ENCODE measurements at regions not wholly inside any gene's neighbourhood (a gene's known extent, or its start where the extent isn't known, plus 50 kb on each side); places are given as distances from the start of the nearest gene placed in this dataset.

DNA sequence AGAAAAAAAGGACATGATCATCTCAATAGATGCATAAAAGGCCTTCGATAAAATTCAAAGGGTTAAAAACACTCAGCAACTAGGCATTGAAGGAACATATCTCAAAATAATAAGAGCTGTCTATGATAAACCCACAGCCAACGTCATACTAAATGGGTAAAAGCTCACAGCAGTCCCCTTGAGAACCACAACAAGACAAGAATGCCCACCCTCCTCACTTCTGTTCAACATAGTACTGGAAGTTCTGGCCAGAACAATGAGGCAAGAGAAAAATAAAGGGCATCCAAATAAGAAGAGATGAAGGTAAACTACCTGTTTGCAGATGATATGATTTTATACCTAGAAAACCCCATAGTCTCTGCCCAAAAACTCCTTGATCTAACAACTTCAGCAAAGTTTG, 619.7 kb upstream of the LMCD1 start:
- H3K9me3 ChIP-seq (ENCODE audit: control insufficient read depth in 2 of 2, low read length in 2 of 2): peaks cover 0 to 5% of the 10 kb centered on the region in 2 donors
- no peak overlapping the region for H3K4me3 ChIP-seq (ENCODE audit: low read length in 2 of 2)
- H3K4me1 ChIP-seq (ENCODE audit: control insufficient read depth, insufficient read depth, low read length): no peaks in the 10 kb centered on the region
- no peaks in the 10 kb centered on the region for H3K36me3 ChIP-seq (ENCODE audit: control insufficient read depth in 2 of 2, insufficient read depth in 2 of 2, low read length in 2 of 2)
- no peak overlapping the region for H3K27ac ChIP-seq (ENCODE audit: low read length)
- H3K9ac ChIP-seq (ENCODE audit: low read length in 2 of 2): no peak overlapping the region
- H3K27me3 ChIP-seq (ENCODE audit: control insufficient read depth in 1 of 2, insufficient read depth in 2 of 2, low read length in 2 of 2): no peaks in the 10 kb centered on the region

DNA sequence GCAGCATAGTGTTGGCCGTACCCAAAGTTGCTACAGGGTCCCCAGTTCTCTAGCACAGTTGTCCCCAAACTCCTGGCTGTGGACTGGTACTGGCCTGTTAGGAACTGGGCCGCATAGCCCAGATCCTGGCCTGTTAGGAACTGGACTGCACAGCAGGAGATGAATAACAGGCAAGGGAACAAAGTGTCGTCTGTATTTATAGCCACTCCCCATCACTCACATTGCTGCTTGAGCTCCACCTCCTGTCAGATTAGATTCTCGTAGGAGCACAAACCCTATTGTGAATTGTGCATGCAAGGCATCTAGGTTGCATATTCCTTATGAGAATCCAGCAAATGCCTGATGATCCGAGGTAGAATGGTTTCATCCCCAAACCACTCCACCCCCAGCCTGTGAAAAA, 604.0 kb upstream of the LMCD1 start:
- Histone ChIP-seq H3K27ac (ENCODE audit: low read length) (no peak overlapping the region), H3K4me3 (ENCODE audit: low read length in 2 of 2) (no peak overlapping the region), H3K27me3 (ENCODE audit: control insufficient read depth in 1 of 2, insufficient read depth in 2 of 2, low read length in 2 of 2) (no peaks in the 10 kb centered on the region), H3K36me3 (ENCODE audit: control insufficient read depth in 2 of 2, insufficient read depth in 2 of 2, low read length in 2 of 2) (no peaks in the 10 kb centered on the region), H3K9me3 (ENCODE audit: control insufficient read depth in 2 of 2, low read length in 2 of 2) (no peaks in the 10 kb centered on the region), H3K9ac (ENCODE audit: low read length in 2 of 2) (no peak overlapping the region), H3K4me1 (ENCODE audit: control insufficient read depth, insufficient read depth, low read length) (no peaks in the 10 kb centered on the region)

DNA sequence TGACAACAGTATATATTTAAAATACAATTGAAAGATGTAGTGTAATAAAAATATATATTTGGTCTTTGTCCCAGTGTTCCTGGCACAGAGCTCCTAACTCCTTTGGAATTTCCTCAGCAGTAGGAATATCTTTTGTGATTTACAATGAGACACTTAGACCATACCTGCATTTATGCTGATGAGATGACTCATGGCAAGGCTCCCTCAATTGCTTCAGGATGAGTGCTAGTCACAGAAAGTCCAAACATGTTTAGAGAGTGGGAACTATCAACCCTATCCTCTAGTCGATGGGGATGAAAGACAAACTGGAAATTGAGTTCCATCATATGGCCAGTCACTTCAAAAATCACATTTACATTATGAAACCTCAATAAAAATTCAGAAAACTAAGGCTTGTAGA, 588.3 kb upstream of the LMCD1 start:
- Histone ChIP-seq H3K9ac (ENCODE audit: low read length in 2 of 2) (no peak overlapping the region), H3K4me3 (ENCODE audit: low read length in 2 of 2) (no peak overlapping the region)

DNA sequence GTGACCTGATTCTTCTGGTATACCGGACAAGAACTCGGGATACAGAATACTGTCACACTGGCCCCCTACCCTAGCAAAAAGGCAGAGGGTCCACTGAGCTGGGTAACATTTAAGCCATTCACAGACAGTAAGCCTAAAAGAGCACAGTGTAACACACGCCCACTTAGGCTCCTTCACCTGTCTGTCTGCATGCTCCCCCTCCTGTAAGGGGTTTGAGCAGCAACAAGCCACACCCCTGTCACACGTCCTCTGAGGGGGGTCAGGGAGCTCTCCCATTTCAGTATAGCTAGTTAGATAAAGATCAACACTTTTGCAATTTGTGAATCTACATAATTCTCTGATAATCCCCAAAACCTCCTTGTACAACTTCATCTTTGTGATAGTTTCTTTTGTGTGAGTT, 586.3 kb upstream of the LMCD1 start:
- Histone ChIP-seq H3K4me1 (ENCODE audit: control insufficient read depth, insufficient read depth, low read length) (no peaks in the 10 kb centered on the region), H3K27me3 (ENCODE audit: control insufficient read depth in 1 of 2, insufficient read depth in 2 of 2, low read length in 2 of 2) (no peaks in the 10 kb centered on the region), H3K27ac (ENCODE audit: low read length) (no peak overlapping the region), H3K36me3 (ENCODE audit: control insufficient read depth in 2 of 2, insufficient read depth in 2 of 2, low read length in 2 of 2) (no peaks in the 10 kb centered on the region), H3K9ac (ENCODE audit: low read length in 2 of 2) (no peak overlapping the region), H3K9me3 (ENCODE audit: control insufficient read depth in 2 of 2, low read length in 2 of 2) (peaks cover 0 to 5% of the 10 kb centered on the region in 2 donors), H3K4me3 (ENCODE audit: low read length in 2 of 2) (no peak overlapping the region)

More for the DNA sequence above, 588.3 kb upstream of the LMCD1 start:
- Histone ChIP-seq H3K27ac (ENCODE audit: low read length) (no peak overlapping the region), H3K4me1 (ENCODE audit: control insufficient read depth, insufficient read depth, low read length) (no peaks in the 10 kb centered on the region), H3K9me3 (ENCODE audit: control insufficient read depth in 2 of 2, low read length in 2 of 2) (peaks cover 0 to 5% of the 10 kb centered on the region in 2 donors), H3K27me3 (ENCODE audit: control insufficient read depth in 1 of 2, insufficient read depth in 2 of 2, low read length in 2 of 2) (no peaks in the 10 kb centered on the region), H3K36me3 (ENCODE audit: control insufficient read depth in 2 of 2, insufficient read depth in 2 of 2, low read length in 2 of 2) (no peaks in the 10 kb centered on the region)

DNA sequence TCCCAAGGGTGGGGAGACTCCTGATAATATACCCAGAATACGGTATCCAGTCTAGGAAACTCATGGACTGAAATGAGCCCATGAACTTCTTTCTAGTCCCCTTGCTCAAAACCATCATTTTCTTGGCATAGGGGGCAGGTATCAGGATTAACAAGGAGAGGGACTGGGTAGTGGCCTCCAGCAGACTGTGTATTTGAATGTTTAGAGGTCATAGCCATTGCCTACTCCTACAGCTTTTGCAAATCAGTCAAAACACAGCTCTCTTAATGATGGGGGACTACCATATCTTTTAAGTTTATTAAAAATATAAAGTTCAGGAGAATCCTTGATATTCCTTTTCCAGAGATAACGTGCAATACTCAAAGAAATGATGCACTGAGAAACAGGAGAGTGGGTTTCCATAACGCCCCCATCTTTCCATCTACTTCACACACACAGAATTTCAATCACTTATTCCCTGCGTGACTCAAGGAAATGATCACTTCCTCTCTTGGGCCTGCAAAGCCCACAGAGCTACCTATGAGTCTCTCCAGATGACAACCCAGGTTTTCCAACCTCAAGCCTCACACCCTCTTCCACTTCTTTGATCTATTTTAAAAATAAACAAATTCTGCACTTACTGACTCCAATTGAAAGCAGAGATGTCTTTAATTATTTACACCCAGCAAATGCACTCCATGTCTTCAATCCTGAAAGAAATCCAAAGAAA, 584.0 kb upstream of the LMCD1 start:
- Histone ChIP-seq H3K9ac (ENCODE audit: low read length in 2 of 2) (no peak overlapping the region), H3K27me3 (ENCODE audit: control insufficient read depth in 1 of 2, insufficient read depth in 2 of 2, low read length in 2 of 2) (no peaks in the 10 kb centered on the region), H3K36me3 (ENCODE audit: control insufficient read depth in 2 of 2, insufficient read depth in 2 of 2, low read length in 2 of 2) (no peaks in the 10 kb centered on the region), H3K27ac (ENCODE audit: low read length) (no peak overlapping the region), H3K9me3 (ENCODE audit: control insufficient read depth in 2 of 2, low read length in 2 of 2) (peaks cover 0 to 5% of the 10 kb centered on the region in 2 donors), H3K4me1 (ENCODE audit: control insufficient read depth, insufficient read depth, low read length) (no peaks in the 10 kb centered on the region), H3K4me3 (ENCODE audit: low read length in 2 of 2) (no peak overlapping the region)

DNA sequence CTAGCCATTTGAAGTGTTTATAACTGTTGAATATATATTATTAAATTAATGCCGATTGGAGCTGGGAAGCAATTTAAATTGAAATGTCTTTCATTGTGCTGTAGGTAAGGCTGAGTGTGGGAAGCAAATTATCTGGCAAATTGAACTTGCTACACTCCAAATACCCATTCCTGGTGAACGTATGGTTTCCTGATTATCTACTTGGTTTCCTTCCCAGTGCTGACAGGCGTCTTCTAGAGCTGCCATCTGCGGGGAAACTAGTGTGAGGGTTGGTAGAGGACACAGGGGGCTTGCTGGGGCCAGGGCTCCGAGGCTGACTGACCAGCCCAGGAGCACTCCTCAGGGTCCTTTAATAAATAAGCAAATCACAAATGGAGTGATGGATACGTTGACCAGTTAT, 581.4 kb upstream of the LMCD1 start:
- peaks cover 0 to 3% of the 10 kb centered on the region in 2 donors for H3K9me3 ChIP-seq (ENCODE audit: control insufficient read depth in 2 of 2, low read length in 2 of 2)
- no peaks in the 10 kb centered on the region for H3K4me1 ChIP-seq (ENCODE audit: control insufficient read depth, insufficient read depth, low read length)
- H3K27me3 ChIP-seq (ENCODE audit: control insufficient read depth in 1 of 2, insufficient read depth in 2 of 2, low read length in 2 of 2): no peaks in the 10 kb centered on the region
- no peaks in the 10 kb centered on the region for H3K36me3 ChIP-seq (ENCODE audit: control insufficient read depth in 2 of 2, insufficient read depth in 2 of 2, low read length in 2 of 2)
- no peak overlapping the region for H3K4me3 ChIP-seq (ENCODE audit: low read length in 2 of 2)
- no peak overlapping the region for H3K9ac ChIP-seq (ENCODE audit: low read length in 2 of 2)
- no peak overlapping the region for H3K27ac ChIP-seq (ENCODE audit: low read length)

DNA sequence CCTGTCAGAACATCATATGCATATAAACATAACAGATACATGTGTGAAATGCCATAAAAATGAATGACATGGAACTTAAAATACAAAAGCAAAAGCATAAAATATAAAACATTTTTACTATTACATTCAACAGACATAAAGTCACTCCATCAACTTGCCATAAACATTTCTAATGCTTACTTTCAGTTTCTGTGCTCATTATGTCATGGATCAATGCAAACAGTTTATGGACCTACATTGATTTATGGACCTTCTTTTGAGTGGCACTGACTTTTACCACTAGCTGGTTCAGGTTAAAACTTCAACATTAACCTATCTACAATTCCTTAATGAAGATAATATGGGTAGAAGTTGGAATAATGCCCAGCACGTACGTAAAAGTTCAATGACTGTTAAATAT, 577.4 kb upstream of the LMCD1 start:
- no peaks in the 10 kb centered on the region for H3K36me3 ChIP-seq (ENCODE audit: control insufficient read depth in 2 of 2, insufficient read depth in 2 of 2, low read length in 2 of 2)
- no peaks in the 10 kb centered on the region for H3K9me3 ChIP-seq (ENCODE audit: control insufficient read depth in 2 of 2, low read length in 2 of 2)
- H3K9ac ChIP-seq (ENCODE audit: low read length in 2 of 2): no peak overlapping the region
- H3K27ac ChIP-seq (ENCODE audit: low read length): no peak overlapping the region
- H3K27me3 ChIP-seq (ENCODE audit: control insufficient read depth in 1 of 2, insufficient read depth in 2 of 2, low read length in 2 of 2): no peaks in the 10 kb centered on the region
- H3K4me3 ChIP-seq (ENCODE audit: low read length in 2 of 2): no peak overlapping the region
- H3K4me1 ChIP-seq (ENCODE audit: control insufficient read depth, insufficient read depth, low read length): no peaks in the 10 kb centered on the region

DNA sequence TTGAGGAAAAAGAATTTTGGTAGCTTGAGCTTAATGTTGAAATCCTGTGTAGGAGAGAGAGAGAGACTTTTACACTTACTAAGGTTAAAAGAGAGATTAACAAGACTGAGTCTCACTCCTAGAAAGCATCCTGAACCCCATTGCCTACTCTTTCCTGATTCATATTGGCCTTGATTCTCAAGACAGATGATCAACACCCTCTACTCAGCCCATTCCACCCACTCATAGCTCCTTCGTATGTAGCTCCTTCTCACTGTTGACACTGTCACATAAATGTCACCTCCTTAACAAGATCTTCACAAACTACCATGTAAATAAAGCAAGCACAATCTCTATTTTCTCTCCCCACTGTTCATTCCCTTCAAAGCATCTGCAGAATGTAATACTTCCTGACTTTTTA, 574.6 kb upstream of the LMCD1 start:
- Histone ChIP-seq H3K36me3 (ENCODE audit: control insufficient read depth in 2 of 2, insufficient read depth in 2 of 2, low read length in 2 of 2) (no peaks in the 10 kb centered on the region), H3K27me3 (ENCODE audit: control insufficient read depth in 1 of 2, insufficient read depth in 2 of 2, low read length in 2 of 2) (no peaks in the 10 kb centered on the region), H3K9ac (ENCODE audit: low read length in 2 of 2) (no peak overlapping the region), H3K27ac (ENCODE audit: low read length) (no peak overlapping the region), H3K4me1 (ENCODE audit: control insufficient read depth, insufficient read depth, low read length) (no peaks in the 10 kb centered on the region), H3K4me3 (ENCODE audit: low read length in 2 of 2) (no peak overlapping the region), H3K9me3 (ENCODE audit: control insufficient read depth in 2 of 2, low read length in 2 of 2) (no peaks in the 10 kb centered on the region)

DNA sequence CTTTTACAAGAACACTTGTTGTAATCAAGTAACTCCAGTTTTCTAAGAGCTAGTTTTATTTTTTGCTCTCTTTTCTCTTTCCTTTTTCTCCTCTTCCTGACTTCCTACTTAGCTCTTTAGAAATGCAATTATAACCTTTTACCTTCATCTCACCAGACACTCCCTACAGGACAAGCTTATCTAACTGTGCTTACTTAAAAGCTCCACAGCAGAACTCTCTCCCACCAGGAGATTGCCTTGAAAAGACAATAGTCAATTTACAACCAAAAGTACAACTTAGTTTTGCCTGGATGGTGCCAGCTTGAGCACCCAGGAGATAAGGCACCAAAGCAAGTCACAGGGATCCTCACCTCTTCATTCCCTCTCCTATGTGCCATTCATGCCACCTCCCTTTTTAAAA, 573.8 kb upstream of the LMCD1 start:
- H3K9me3 ChIP-seq (ENCODE audit: control insufficient read depth in 2 of 2, low read length in 2 of 2): no peaks in the 10 kb centered on the region
- H3K4me1 ChIP-seq (ENCODE audit: control insufficient read depth, insufficient read depth, low read length): no peaks in the 10 kb centered on the region
- H3K36me3 ChIP-seq (ENCODE audit: control insufficient read depth in 2 of 2, insufficient read depth in 2 of 2, low read length in 2 of 2): no peaks in the 10 kb centered on the region
- no peak overlapping the region for H3K9ac ChIP-seq (ENCODE audit: low read length in 2 of 2)
- H3K4me3 ChIP-seq (ENCODE audit: low read length in 2 of 2): no peak overlapping the region
- H3K27me3 ChIP-seq (ENCODE audit: control insufficient read depth in 1 of 2, insufficient read depth in 2 of 2, low read length in 2 of 2): no peaks in the 10 kb centered on the region
- H3K27ac ChIP-seq (ENCODE audit: low read length): no peak overlapping the region

DNA sequence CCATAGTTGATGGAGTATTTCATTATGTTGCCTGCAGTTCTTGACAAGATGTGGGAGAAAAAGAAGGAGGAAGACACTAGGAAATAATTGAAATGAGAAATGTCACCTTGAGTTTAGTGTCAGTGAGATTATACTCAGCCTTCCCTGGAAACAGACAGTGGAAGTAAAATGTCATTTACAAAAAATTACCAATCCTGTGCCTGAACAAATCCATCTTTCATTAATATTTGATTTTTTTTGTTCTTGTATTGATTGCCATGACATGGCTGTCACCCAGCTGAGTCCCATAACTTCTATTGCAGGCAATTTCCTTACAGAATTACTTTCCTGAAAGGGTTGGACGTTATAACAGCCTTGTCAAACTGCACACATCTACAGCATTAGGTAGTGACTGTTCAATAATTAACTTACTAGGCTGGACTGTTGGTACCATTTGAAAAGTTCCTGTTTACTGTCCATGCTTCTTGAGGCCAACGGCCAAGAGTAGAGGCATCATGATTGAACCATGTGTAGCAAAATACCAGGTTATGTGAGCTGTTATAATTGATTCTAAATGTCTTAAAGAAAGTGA, 572.2 kb upstream of the LMCD1 start:
- Histone ChIP-seq H3K27ac (ENCODE audit: low read length) (no peak overlapping the region), H3K4me1 (ENCODE audit: control insufficient read depth, insufficient read depth, low read length) (no peaks in the 10 kb centered on the region), H3K36me3 (ENCODE audit: control insufficient read depth in 2 of 2, insufficient read depth in 2 of 2, low read length in 2 of 2) (no peaks in the 10 kb centered on the region), H3K4me3 (ENCODE audit: low read length in 2 of 2) (no peak overlapping the region), H3K9me3 (ENCODE audit: control insufficient read depth in 2 of 2, low read length in 2 of 2) (no peaks in the 10 kb centered on the region), H3K27me3 (ENCODE audit: control insufficient read depth in 1 of 2, insufficient read depth in 2 of 2, low read length in 2 of 2) (no peaks in the 10 kb centered on the region), H3K9ac (ENCODE audit: low read length in 2 of 2) (no peak overlapping the region)

DNA sequence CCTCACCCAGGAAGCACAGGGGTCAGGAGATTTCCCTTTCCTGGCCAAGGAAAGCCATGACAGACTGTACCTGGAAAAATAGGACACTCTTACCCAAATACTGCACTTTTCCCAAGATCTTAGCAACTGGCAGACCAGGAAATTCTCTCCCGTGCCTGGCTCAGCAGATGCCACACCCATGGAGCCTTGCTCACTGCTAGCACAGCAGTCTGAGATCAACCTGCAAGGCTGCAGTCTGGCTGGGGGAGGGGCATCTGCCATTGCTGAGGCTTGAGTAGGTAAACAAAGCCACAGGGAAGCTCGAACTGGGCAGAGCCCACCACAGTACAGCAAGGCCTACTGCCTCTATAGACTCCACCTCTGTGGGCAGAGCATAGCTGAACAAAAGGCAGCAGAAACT, 567.3 kb upstream of the LMCD1 start:
- no peaks in the 10 kb centered on the region for H3K36me3 ChIP-seq (ENCODE audit: control insufficient read depth in 2 of 2, insufficient read depth in 2 of 2, low read length in 2 of 2)
- H3K4me3 ChIP-seq (ENCODE audit: low read length in 2 of 2): no peak overlapping the region
- H3K9ac ChIP-seq (ENCODE audit: low read length in 2 of 2): no peak overlapping the region
- no peaks in the 10 kb centered on the region for H3K27me3 ChIP-seq (ENCODE audit: control insufficient read depth in 1 of 2, insufficient read depth in 2 of 2, low read length in 2 of 2)
- H3K27ac ChIP-seq (ENCODE audit: low read length): no peak overlapping the region
- no peaks in the 10 kb centered on the region for H3K9me3 ChIP-seq (ENCODE audit: control insufficient read depth in 2 of 2, low read length in 2 of 2)
- no peaks in the 10 kb centered on the region for H3K4me1 ChIP-seq (ENCODE audit: control insufficient read depth, insufficient read depth, low read length)

Measured in stomach smooth muscle (tissue), 2 donors.